GM21367 (cell line): ENCODE measurements at regions not wholly inside any gene's neighbourhood (a gene's known extent, or its start where the extent isn't known, plus 50 kb on each side); places are given as distances from the start of the nearest gene placed in this dataset.

Source experiments
- ATAC-seq: cut with Tn5 transposase; IDR thresholded peaks from one replicate; pipeline ENCODE4 v1.9.1; 2021; ENCODE audit not compliant: unreplicated experiment

GRCh38 chr2:105460048-105460732 is 61.3 kb upstream of the FHL2 start:
- ATAC-seq, result no peak

GRCh38 chr2:105458076-105458475 is 59.2 kb upstream of the FHL2 start:
- ATAC-seq, result no peak

- no peak for ATAC-seq
Measured at GRCh38 chr2:105455488-105456003, 56.7 kb upstream of the FHL2 start.

GRCh38 chr2:105454801-105455485 is 56.1 kb upstream of the FHL2 start:
- no peak for ATAC-seq

- no peak for ATAC-seq
Measured at GRCh38 chr2:105451571-105452166, 52.8 kb upstream of the FHL2 start.

GRCh38 chr2:105450471-105450870 is 51.6 kb upstream of the FHL2 start:
- ATAC-seq, result no peak

GRCh38 chr2:105449076-105449475 is 50.2 kb upstream of the FHL2 start:
- no peak for ATAC-seq
